C4-2B (cell line): ENCODE measurements at regions not wholly inside any gene's neighbourhood (a gene's known extent, or its start where the extent isn't known, plus 50 kb on each side); places are given as distances from the start of the nearest gene placed in this dataset.

Experiments
- H3K27ac ChIP-seq: fragments of 450-650 bp; 2 replicates; pipeline ENCODE4 v1.5.1; 2017
- ZFX ChIP-seq: fragments of 450-650 bp; IDR thresholded peaks from 2 replicates; pipeline ENCODE4 v1.6.1; 2017
- TF ChIP-seq, protein P1 (sequence below): fragments of 450-650 bp; conservative IDR thresholded peaks from 2 replicates; pipeline ENCODE4 v1.5.1; 2017; ENCODE audit warnings: mild to moderate bottlenecking

DNA sequence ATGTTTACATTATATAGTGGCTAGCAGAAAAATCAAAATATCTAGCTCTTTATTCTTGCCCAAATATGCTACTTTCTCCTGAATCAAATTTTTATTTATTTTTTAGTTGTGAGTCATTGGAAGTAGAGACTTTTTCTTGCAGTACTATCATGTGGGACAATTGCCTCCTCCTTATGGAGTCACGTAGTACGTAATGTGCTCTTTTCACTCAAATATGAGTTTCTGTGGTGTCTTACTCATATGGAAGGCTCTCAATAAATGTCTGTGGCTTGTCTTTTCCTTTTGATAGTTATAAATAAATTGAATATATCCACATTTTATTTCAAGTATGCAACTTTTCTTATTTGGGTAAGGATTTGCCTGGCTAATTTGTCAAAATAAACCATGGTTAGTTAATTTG is 1411.0 kb upstream of the SLC10A2 start:
- H3K27ac ChIP-seq: no peak overlapping the region
- no peak for TF ChIP-seq ZFX
- TF ChIP-seq, protein P1, sequence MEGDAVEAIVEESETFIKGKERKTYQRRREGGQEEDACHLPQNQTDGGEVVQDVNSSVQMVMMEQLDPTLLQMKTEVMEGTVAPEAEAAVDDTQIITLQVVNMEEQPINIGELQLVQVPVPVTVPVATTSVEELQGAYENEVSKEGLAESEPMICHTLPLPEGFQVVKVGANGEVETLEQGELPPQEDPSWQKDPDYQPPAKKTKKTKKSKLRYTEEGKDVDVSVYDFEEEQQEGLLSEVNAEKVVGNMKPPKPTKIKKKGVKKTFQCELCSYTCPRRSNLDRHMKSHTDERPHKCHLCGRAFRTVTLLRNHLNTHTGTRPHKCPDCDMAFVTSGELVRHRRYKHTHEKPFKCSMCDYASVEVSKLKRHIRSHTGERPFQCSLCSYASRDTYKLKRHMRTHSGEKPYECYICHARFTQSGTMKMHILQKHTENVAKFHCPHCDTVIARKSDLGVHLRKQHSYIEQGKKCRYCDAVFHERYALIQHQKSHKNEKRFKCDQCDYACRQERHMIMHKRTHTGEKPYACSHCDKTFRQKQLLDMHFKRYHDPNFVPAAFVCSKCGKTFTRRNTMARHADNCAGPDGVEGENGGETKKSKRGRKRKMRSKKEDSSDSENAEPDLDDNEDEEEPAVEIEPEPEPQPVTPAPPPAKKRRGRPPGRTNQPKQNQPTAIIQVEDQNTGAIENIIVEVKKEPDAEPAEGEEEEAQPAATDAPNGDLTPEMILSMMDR: no peak

DNA sequence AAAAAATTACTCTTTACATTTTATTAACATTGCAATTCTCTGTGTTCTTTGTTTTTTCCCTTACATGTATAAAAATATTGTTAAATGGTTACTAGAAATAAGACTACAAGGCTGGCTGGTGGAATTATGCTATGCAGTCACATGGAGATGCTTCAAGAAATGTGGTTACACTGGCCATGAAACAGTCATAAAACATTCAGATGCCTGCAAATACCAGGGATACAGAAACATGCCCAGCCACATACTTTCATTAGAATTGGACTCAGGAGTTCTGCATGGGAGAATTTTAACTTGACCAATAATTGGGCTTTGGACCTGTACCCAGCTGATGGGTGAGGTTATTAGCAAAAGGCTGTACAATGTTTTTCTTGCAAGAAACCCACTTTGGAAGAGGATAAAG is 1407.7 kb upstream of the SLC10A2 start:
- TF ChIP-seq, protein P1: no peak
- no peak for TF ChIP-seq ZFX
- H3K27ac ChIP-seq: no peak overlapping the region

DNA sequence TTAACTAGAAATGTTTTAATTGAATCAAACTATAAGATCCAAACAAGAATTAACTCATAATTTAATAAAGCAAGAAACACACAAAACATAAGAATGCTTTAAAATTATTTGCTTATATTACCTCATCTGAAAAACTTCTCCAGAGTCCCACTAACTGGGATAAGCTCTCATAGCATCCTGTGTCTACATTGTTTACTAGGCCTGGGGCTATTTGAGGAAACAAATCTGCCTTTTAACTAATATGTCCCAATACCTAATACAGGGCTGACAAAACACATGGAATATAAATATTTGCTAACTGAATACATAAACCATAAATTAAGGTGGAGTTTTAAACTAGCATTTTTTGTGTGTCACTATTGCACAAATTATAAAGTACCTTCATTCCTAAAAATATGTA is 1399.8 kb upstream of the SLC10A2 start:
- H3K27ac ChIP-seq: no peak overlapping the region
- TF ChIP-seq, protein P1: no peak
- TF ChIP-seq ZFX: no peak

DNA sequence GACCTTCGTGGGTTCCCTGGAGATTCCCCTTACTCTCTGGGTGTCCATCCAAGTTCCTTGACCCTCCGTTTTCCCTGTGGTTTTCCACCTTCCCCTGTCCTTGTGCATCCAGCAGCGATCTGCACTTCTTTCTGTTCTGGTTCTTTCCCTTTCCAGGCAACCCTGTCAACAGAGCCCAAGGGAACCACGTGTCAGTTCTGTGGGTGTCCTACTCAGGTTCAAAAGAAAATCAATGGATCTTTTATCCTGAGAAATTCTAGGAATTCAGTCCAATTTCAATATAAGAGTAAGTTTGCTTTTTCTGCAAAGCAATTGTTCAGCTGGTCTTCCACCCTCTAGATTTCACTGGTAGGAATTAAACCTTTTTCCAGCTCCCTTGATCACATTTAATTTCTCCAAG is 1394.8 kb upstream of the SLC10A2 start:
- TF ChIP-seq, protein P1: no peak
- TF ChIP-seq ZFX: no peak
- H3K27ac ChIP-seq: no peak overlapping the region

DNA sequence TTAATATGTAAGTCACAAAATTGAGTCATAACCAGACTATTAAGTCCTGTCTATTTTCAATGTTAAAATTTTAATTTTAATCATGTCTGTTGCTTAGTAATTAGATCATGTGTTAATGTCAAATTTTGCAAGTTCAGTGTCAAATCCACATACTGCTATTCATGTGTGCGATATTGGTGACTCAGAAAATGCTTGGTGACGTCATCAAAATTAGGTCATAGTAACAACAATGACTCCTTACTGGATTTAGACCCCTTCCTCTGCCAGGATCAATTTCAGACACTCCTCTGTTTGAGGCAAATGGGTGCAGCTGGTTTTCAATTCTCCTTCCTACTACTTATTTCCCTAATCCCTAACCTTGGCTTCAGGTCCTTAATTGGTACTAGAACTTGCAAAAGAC is 1394.3 kb upstream of the SLC10A2 start:
- TF ChIP-seq ZFX: no peak
- TF ChIP-seq, protein P1: no peak
- no peak overlapping the region for H3K27ac ChIP-seq

DNA sequence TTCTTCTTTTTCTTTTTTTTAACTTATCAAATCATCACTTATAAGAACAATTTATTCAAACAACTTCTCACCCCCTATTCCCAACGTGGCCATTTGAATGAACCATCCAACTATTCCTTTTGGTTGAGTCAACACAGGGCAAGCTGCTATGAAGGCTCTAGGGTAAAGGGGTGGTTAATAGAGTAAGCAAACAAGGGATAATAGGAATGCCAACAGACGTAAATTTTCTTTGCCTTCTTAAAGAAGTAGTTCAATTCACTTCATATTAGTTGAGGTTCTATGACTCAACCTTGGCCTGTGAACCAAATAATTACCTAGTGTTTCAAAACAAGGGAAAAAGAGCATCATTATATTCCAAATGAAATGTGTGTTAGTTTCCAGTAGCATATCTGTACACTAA is 1383.8 kb upstream of the SLC10A2 start:
- no peak for TF ChIP-seq ZFX
- TF ChIP-seq, protein P1: no peak
- no peak overlapping the region for H3K27ac ChIP-seq

DNA sequence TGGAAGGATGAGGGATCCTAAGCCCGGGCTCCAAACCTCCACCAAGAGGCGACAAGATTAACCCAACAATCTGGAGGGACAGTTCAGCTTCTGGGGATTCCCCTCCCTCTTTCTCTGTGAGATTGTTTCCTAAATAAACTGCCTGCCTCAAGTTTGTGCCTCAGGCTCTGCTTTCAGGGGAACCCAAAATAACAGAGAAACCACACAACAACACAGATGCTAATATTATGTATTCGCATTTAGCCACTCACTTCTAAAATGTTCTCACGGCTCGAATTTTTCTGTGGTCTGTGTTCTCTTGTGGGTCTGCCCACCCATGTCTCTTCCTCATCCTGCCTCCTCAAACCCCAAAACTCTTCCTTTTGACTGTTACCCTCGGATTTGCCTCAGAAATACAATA is 1381.1 kb upstream of the SLC10A2 start:
- no peak for TF ChIP-seq ZFX
- TF ChIP-seq, protein P1: no peak
- H3K27ac ChIP-seq: no peak overlapping the region

DNA sequence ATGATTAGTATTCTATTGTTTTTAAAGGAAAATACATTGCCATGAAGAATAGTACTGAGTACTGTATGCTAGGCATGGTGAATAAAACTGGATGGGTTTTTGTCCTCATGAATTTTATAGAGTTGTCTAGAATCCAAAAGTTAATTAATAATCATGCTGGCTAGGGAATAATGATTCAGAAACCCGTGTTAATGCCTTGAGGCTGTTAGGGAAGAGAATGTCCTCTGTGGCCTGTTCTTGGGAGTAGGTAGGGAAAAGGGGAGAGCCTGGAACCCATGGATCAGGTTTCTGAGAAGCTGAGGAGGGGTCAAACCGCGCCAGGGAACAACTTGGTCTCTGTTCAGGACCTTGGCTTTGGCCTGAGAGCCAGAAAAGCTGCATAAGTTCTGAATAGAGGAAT is 1376.3 kb upstream of the SLC10A2 start:
- no peak overlapping the region for H3K27ac ChIP-seq
- TF ChIP-seq, protein P1: no peak
- no peak for TF ChIP-seq ZFX
